HG03342 (cell line): ENCODE measurements at regions not wholly inside any gene's neighbourhood (a gene's known extent, or its start where the extent isn't known, plus 50 kb on each side); places are given as distances from the start of the nearest gene placed in this dataset.

Experiments
- ATAC-seq: cut with Tn5 transposase; IDR thresholded peaks from one replicate; pipeline ENCODE4 v1.9.1; 2021; ENCODE audit warnings: mild to moderate bottlenecking, moderate library complexity; ENCODE audit not compliant: unreplicated experiment

GRCh38 chr16:50925758-50926357 is 184.0 kb downstream of the CYLD start:
- ATAC-seq: no peak

- ATAC-seq: no peak
Measured at GRCh38 chr16:50924759-50925545, 183.1 kb downstream of the CYLD start.

GRCh38 chr16:50917950-50918703 is 176.2 kb downstream of the CYLD start:
- no peak for ATAC-seq

- ATAC-seq: no peak
Measured at GRCh38 chr16:50916040-50916439, 174.2 kb downstream of the CYLD start.

GRCh38 chr16:50915120-50915519 is 173.2 kb downstream of the CYLD start:
- no peak for ATAC-seq

DNA sequence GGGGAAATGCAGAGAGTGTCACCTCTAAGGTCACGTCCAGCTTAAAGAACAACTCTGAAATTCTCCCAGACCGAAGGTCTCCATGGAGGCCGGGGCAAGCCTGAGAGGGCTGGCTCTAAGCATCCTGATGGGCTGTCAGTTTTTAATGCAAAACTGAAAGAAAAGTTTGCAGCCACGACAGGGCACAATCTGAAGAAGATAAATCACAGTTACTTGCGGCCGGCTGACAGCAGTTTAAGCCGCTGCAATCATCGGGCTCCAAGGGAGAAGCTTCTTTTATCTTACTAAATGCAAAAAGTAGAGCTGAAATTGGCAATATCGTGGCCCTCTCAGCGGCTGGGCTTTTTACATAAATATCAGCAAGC is 168.8 kb downstream of the CYLD start:
- ATAC-seq: no peak

DNA sequence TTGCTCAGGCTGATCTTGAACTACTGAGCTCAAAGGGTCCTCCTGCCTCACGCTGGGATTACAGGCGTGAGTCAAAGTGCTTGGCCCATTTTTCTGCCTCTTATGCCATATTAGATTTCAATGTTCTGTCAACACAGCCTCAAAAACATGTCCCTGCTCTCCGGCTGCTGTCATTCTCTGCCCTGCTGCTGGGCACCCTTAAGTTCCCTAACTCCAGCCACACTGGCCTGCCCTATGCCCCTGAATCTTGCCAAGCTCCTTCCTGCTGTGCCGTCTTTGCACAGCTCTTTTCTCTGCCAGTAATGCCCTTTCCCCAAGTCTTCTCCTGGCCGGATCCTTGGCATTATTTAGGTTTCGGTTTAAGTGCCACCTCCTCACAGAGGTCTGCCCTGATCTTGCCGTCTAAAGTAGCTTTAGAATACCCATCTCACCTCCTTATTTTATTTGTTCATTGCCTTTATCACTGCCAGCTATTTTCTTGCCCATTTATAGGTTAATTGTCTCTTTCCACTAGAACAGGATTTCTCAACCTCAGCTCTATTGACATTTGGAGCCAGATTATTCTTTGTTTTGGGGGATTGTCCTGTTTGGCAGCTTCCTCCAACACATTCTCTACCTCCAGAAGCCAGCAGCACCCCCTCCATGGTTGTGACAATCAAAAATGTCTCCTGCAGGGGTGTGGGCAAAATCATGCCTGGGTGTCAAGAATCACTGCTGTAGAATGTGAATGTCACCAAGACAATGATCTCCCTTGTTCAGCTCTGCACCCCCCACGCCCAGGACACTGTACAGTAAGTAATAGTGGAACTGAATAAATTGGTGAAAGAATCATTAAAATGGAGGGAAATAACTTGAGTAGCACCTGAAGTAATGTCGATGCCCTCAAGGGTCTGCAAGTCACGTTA is 168.2 kb downstream of the CYLD start:
- no peak for ATAC-seq

DNA sequence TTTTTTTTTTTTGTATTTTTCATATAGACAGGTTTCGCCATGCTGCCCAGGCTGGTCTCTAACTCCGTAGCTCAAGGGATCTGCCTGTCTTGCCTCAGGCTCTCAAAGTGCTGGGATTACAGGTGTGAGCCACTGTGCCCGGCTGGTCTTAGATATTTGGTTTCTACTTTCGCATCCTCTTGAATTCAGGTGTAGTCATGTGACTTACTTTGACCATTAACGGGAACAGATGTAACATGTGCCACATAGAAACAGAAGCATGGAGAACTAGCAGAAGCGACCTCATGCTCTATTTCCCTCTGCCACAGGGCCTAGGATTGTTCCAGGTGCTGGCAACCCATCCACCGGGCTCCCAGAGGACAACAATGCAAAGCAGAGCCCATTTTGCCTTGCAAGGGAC is 166.6 kb downstream of the CYLD start:
- ATAC-seq: no peak

- no peak for ATAC-seq
Measured at GRCh38 chr16:50906454-50906853, 164.6 kb downstream of the CYLD start.

DNA sequence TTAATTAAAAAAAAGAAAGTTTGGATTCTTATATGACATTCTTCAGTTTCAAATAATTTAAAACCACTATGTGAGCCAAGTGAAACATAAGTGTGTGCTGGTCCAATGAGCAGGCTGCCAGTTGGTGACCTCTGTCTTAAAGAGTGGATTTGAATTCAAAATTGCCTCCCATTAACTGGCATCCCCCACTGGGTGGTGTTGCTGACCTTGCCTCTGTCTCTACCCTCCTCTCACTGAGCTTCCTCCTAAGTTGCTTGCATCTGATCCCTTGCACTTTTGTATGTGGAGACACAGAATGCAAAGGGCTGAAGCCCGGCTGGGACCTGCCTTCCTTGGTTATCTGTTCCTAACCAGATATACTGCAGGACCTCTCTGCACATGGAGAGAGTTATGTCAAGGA is 160.6 kb downstream of the CYLD start:
- no peak for ATAC-seq

- no peak for ATAC-seq
Measured at GRCh38 chr16:50901062-50901461, 159.2 kb downstream of the CYLD start.

DNA sequence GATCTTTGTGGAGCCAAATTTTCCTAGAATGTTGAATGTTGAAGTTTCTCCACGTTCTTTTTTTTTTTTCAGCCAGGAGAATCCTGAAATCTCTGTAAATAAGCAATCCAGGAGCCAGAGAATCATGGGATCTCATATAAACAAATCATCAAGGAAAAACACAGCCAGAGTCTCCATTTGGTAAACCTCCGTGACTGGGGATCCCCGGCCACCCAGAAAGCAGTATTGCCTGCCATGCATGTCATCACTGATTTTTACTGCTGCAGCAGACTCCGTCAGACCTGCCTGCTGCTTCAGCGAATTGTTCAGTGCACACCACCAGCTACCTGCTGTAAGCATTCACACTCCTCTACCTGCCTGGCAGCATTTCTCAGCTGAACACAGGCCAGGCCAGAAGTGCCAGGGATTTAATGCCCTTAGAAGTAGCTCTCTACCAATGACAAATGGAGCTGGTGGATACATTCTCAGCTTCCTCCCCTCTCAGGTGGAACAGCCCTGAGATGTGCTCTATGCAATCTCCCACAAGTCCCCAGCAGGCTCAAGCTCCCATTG is 158.6 kb downstream of the CYLD start:
- ATAC-seq: no peak

DNA sequence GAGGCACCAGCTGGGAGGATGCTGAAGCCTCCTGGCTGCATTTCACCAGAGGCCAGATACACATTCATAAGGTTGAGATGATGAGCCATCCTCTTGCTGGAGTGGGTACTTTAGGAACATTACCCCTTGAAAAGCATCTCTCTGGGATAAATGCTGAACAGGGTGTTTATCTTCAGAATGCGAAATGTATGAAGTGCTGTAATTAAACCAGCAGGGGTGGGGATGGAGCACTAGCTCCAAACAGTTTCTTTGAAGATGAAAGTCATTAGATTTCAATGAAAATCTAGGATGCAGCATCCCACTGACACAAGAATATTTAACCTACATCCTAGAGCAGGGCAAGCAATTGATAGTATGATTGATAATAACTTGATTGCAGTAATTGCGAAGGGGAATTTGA is 158.1 kb downstream of the CYLD start:
- no peak for ATAC-seq

- ATAC-seq: no peak
Measured at GRCh38 chr16:50889746-50890145, 147.9 kb downstream of the CYLD start.

DNA sequence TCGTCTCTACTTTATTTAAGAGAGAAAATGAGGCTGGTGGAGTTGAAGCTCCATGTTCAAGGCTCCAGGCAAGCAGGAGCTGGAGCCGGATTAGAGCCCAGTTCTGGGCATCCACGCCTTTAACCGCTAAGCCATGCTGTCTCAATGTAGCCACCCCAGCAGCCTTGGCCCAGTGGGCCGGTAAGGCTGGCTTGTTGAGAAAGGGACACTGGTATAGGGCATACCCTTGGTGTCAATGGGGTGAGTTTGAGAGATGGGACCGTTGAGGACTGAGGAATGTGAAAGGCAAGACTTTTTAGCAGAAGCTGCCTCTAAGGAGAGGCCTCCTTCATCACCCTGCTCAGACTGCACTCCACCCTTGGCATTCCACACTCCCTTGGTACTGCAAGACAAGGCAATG is 147.4 kb downstream of the CYLD start:
- no peak for ATAC-seq

- ATAC-seq: no peak
Measured at GRCh38 chr16:50888486-50889261, 146.8 kb downstream of the CYLD start.

- ATAC-seq: no peak
Measured at GRCh38 chr16:50887500-50888298, 145.8 kb downstream of the CYLD start.

GRCh38 chr16:50884066-50884860 is 142.4 kb downstream of the CYLD start:
- ATAC-seq: no peak
